ENCODE measurements at regions not wholly inside any gene's neighbourhood (a gene's known extent, or its start where the extent isn't known, plus 50 kb on each side); places are given as distances from the start of the nearest gene placed in this dataset.

GRCh38 chr18:38565513-38565912 is 999.9 kb upstream of the CELF4 start:
- TF ChIP-seq EGR1 (IDR thresholded peaks at IDR 0.05; ENCODE audit: borderline replicate concordance, low read depth, low read length) (no peak), JUND (IDR thresholded peaks at IDR 0.05; ENCODE audit: low read length) (no peak), TAF1 (IDR thresholded peaks at IDR 0.05; ENCODE audit: low read depth, low read length) (no peak)

All from H1 (cell line).